Right atrium auricular region (tissue), 2 donors: ENCODE measurements at regions not wholly inside any gene's neighbourhood (a gene's known extent, or its start where the extent isn't known, plus 50 kb on each side); places are given as distances from the start of the nearest gene placed in this dataset.

Experiments
- DNase-seq: peaks from one replicate; pipeline ENCODE4 v3.0.0-alpha.2; 2019; ENCODE audit warnings: low spot score
- H3K27ac ChIP-seq, 2 donors: fragments of 200-600 bp; sonication (generic); 1 replicate in 1 of 2; 2 replicates in 1 of 2; pipeline ENCODE4 v1.5.1; 2016 to 2019
- H3K27me3 ChIP-seq, 2 donors: fragments of 200-600 bp; sonication (generic); one replicate each; pipeline versions ENCODE4 v1.5.1 to v1.6.0; 2017 to 2019
- H3K36me3 ChIP-seq: fragments of 200-600 bp; sonication (generic); one replicate; pipeline ENCODE4 v1.5.1; 2016
- H3K4me1 ChIP-seq, 2 donors: fragments of 200-600 bp; sonication (generic); one replicate each; pipeline versions ENCODE4 v1.5.1 to v1.6.0; 2017 to 2019
- H3K4me3 ChIP-seq, 2 donors: fragments of 200-600 bp; sonication (generic); 1 replicate in 1 of 2; 2 replicates in 1 of 2; pipeline ENCODE4 v1.5.1; 2017 to 2019; ENCODE audit warnings: mild to moderate bottlenecking in 1 of 2, moderate library complexity in 1 of 2
- H3K9me3 ChIP-seq, 2 donors: fragments of 200-600 bp; sonication (generic); one replicate each; pipeline ENCODE4 v1.5.1; 2019
- CTCF ChIP-seq, 2 donors: fragments of 200-600 bp; sonication (generic); IDR thresholded peaks; one replicate each; pipeline ENCODE4 v1.5.1; 2019; ENCODE audit warnings: antibody characterized with exemption in 2 of 2

- H3K4me1 ChIP-seq = no peaks in the 10 kb centered on the region
- H3K9me3 ChIP-seq = no peaks in the 10 kb centered on the region
- H3K36me3 ChIP-seq = no peaks in the 10 kb centered on the region
- H3K27ac ChIP-seq = no peak overlapping the region
- DNase-seq = no peak
- no peak overlapping the region for H3K4me3 ChIP-seq
- no peaks in the 10 kb centered on the region for H3K27me3 ChIP-seq
- TF ChIP-seq CTCF (IDR thresholded peaks at IDR 0.05) = no peak
Observed at GRCh38 chr2:221915926-221916325, 343.8 kb upstream of the EPHA4 start.

GRCh38 chr2:221914334-221914880 is 342.3 kb upstream of the EPHA4 start:
- Histone ChIP-seq H3K27me3 (no peaks in the 10 kb centered on the region), H3K9me3 (no peaks in the 10 kb centered on the region), H3K4me3 (no peak overlapping the region), H3K36me3 (no peaks in the 10 kb centered on the region), H3K4me1 (no peaks in the 10 kb centered on the region), H3K27ac (no peak overlapping the region)
- no peak for TF ChIP-seq CTCF (IDR thresholded peaks at IDR 0.05)
- no peak for DNase-seq

- Histone ChIP-seq H3K36me3 (no peaks in the 10 kb centered on the region), H3K27ac (no peak overlapping the region), H3K27me3 (no peaks in the 10 kb centered on the region), H3K9me3 (no peaks in the 10 kb centered on the region), H3K4me3 (no peak overlapping the region), H3K4me1 (no peaks in the 10 kb centered on the region)
- no peak for DNase-seq
- TF ChIP-seq CTCF (IDR thresholded peaks at IDR 0.05) = no peak
Observed at GRCh38 chr2:221911890-221912289, 339.8 kb upstream of the EPHA4 start.

- Histone ChIP-seq H3K4me1 (no peaks in the 10 kb centered on the region), H3K36me3 (no peaks in the 10 kb centered on the region), H3K27me3 (no peaks in the 10 kb centered on the region), H3K27ac (no peak overlapping the region), H3K4me3 (no peak overlapping the region), H3K9me3 (no peaks in the 10 kb centered on the region)
- no peak for TF ChIP-seq CTCF (IDR thresholded peaks at IDR 0.05)
- no peak for DNase-seq
Observed at GRCh38 chr2:221911321-221911720, 339.2 kb upstream of the EPHA4 start.

DNA sequence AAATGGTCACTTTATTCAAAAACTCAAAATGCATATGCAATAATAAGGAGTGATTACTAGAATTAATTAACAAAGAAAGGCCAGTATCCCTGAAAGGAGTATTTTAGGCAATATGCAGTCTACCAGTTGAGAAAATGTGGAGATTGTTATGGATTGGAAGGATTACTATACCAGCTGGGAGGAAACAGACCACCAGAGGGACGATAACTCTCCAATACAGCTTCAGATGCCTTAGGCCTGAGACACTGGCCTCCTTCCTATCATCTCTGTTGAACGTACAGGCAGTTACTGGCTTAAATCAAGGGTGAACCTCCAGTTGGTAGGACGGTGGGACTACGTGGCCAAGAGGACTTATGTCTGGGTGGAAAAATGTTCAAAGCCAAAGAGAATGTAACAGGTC is 336.4 kb upstream of the EPHA4 start:
- Histone ChIP-seq H3K9me3 (no peaks in the 10 kb centered on the region), H3K4me1 (no peaks in the 10 kb centered on the region), H3K36me3 (no peaks in the 10 kb centered on the region), H3K27ac (no peak overlapping the region), H3K4me3 (no peak overlapping the region), H3K27me3 (no peaks in the 10 kb centered on the region)
- DNase-seq = no peak
- no peak for TF ChIP-seq CTCF (IDR thresholded peaks at IDR 0.05)

GRCh38 chr2:221897718-221898117 is 325.6 kb upstream of the EPHA4 start:
- Histone ChIP-seq H3K27ac (no peak overlapping the region), H3K4me1 (no peaks in the 10 kb centered on the region), H3K36me3 (no peaks in the 10 kb centered on the region), H3K4me3 (no peak overlapping the region), H3K27me3 (no peaks in the 10 kb centered on the region), H3K9me3 (no peaks in the 10 kb centered on the region)
- no peak for TF ChIP-seq CTCF (IDR thresholded peaks at IDR 0.05)
- DNase-seq = no peak
